ENCODE measurements at regions not wholly inside any gene's neighbourhood (a gene's known extent, or its start where the extent isn't known, plus 50 kb on each side); places are given as distances from the start of the nearest gene placed in this dataset.

GRCh38 chr6:81238390-81238789, 514.1 kb downstream of the TENT5A start:
- Histone ChIP-seq H3K9me3 (no peaks in the 10 kb centered on the region), H3K27ac (no peak overlapping the region), H3K4me3 (no peak overlapping the region), H3K36me3 (ENCODE audit: low read depth, missing control alignments) (no peaks in the 10 kb centered on the region), H3K4me1 (no peaks in the 10 kb centered on the region), H3K27me3 (no peaks in the 10 kb centered on the region)
- intact Hi-C loops (cut with DNase I; ENCODE audit: low total_unique reads) = no loop called here
- TF ChIP-seq POLR2A (IDR thresholded peaks at IDR 0.05) = no peak
- no peak for TF ChIP-seq CTCF (IDR thresholded peaks at IDR 0.05)
- no peak for DNase-seq

DNA sequence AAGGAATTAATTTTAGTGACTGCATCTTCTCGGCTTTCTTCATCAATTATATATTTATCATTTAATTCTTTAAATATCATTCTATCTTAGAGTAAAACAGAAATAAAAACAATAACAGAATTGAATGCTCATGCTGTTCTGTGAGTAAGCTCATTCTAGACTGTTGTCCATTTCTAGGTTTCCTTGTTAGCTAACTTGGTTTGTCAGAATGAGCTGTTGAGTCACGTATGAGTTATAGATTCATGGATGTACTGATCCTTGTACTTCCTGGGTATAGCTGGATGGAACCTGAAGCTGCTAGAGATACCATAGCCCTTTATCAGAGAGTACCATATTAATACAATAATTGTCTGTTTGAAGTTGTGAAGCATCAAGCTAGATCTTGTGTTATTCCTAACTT, 515.3 kb downstream of the TENT5A start:
- Histone ChIP-seq H3K36me3 (ENCODE audit: low read depth, missing control alignments) (no peaks in the 10 kb centered on the region), H3K27me3 (no peaks in the 10 kb centered on the region), H3K4me3 (no peak overlapping the region), H3K4me1 (no peaks in the 10 kb centered on the region), H3K9me3 (no peaks in the 10 kb centered on the region), H3K27ac (no peak overlapping the region)
- TF ChIP-seq CTCF (IDR thresholded peaks at IDR 0.05) (no peak), POLR2A (IDR thresholded peaks at IDR 0.05) (no peak)
- intact Hi-C loops (cut with DNase I; ENCODE audit: low total_unique reads) = no loop called here
- no peak for DNase-seq
- 88 to 91% methylated on average over 2 of the region's 2 CpGs for WGBS, 2 donors

- H3K27ac ChIP-seq = no peak overlapping the region
- H3K36me3 ChIP-seq (ENCODE audit: low read depth, missing control alignments) = no peaks in the 10 kb centered on the region
- WGBS, 2 donors = 65 to 75% methylated on average over 2 of the region's 2 CpGs
- H3K4me3 ChIP-seq = no peak overlapping the region
- H3K27me3 ChIP-seq = no peaks in the 10 kb centered on the region
- no peak for TF ChIP-seq CTCF (IDR thresholded peaks at IDR 0.05)
- no peak for TF ChIP-seq POLR2A (IDR thresholded peaks at IDR 0.05)
- intact Hi-C loops (cut with DNase I; ENCODE audit: low total_unique reads) = no loop called here
- no peaks in the 10 kb centered on the region for H3K9me3 ChIP-seq
- H3K4me1 ChIP-seq = no peaks in the 10 kb centered on the region
- no peak for DNase-seq
These were observed 517.0 kb downstream of the TENT5A start for GRCh38 chr6:81235512-81235911.

DNA sequence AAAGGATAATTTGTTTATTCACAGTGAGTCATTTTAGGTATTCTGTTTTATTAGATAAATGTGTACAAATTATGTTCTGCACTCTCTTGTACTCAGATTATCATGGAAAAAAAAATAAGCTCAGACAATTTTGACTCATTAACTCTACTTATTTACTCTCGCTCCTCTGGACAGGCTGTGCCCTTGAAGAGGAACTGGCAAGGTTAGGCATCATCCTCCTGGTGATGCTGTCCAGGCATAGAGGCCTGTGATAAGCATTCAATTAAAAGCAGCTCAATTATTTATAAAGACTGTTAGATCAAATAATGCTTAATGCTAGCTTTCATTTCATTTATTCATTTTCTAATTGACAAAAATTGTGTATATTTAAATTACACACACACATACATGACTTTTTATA, 518.5 kb downstream of the TENT5A start:
- H3K4me1 ChIP-seq = no peaks in the 10 kb centered on the region
- WGBS, 2 donors = 24 to 50% methylated on average over 1 of the region's 1 CpG
- H3K9me3 ChIP-seq = no peaks in the 10 kb centered on the region
- H3K4me3 ChIP-seq = no peak overlapping the region
- no peak overlapping the region for H3K27ac ChIP-seq
- no peak for DNase-seq
- H3K27me3 ChIP-seq = no peaks in the 10 kb centered on the region
- TF ChIP-seq POLR2A (IDR thresholded peaks at IDR 0.05) (no peak), CTCF (IDR thresholded peaks at IDR 0.05) (no peak)
- no peaks in the 10 kb centered on the region for H3K36me3 ChIP-seq (ENCODE audit: low read depth, missing control alignments)
- intact Hi-C loops (cut with DNase I; ENCODE audit: low total_unique reads) = no loop called here

- no peaks in the 10 kb centered on the region for H3K27me3 ChIP-seq
- no peaks in the 10 kb centered on the region for H3K4me1 ChIP-seq
- H3K36me3 ChIP-seq (ENCODE audit: low read depth, missing control alignments) = no peaks in the 10 kb centered on the region
- no peak for TF ChIP-seq CTCF (IDR thresholded peaks at IDR 0.05)
- TF ChIP-seq POLR2A (IDR thresholded peaks at IDR 0.05) = no peak
- intact Hi-C loops (cut with DNase I; ENCODE audit: low total_unique reads) = no loop called here
- no peak overlapping the region for H3K27ac ChIP-seq
- no peak overlapping the region for H3K4me3 ChIP-seq
- 41 to 55% methylated on average over 2 of the region's 2 CpGs for WGBS, 2 donors
- H3K9me3 ChIP-seq = no peaks in the 10 kb centered on the region
- DNase-seq = no peak
These were observed 523.4 kb downstream of the TENT5A start for GRCh38 chr6:81228912-81229555.

Data from testis (tissue), 2 donors.